GM18870 (cell line): ENCODE measurements at regions not wholly inside any gene's neighbourhood (a gene's known extent, or its start where the extent isn't known, plus 50 kb on each side); places are given as distances from the start of the nearest gene placed in this dataset.

ENCODE experiments used
- ATAC-seq: cut with Tn5 transposase; IDR thresholded peaks from one replicate; pipeline ENCODE4 v1.9.1; 2021; ENCODE audit warnings: moderate library complexity; ENCODE audit not compliant: unreplicated experiment

GRCh38 chr13:50685956-50686355 is 157.5 kb downstream of the DLEU7 start:
- no peak for ATAC-seq

GRCh38 chr13:50686551-50686950 is 156.9 kb downstream of the DLEU7 start:
- no peak for ATAC-seq

DNA sequence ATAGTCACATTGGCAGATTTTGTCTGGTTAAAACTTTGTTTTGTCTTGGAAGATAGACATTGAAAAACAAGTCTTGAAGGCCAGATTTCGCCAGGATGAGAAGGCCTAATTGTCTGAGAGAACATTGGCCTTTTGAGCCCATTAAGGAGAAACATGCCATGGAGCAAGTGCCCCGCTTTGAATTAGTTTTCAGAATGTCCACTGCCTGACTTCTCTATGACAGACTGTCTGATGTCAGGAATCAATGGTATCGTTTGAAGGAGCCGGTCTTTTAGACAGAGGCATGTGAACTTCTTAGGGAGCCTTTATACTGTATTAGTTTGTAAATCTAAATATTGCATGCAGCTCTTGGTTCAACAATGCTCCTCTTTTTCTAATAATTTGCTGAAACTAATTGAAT is 155.9 kb downstream of the DLEU7 start:
- no peak for ATAC-seq

- ATAC-seq = no peak
These were observed 153.5 kb downstream of the DLEU7 start for GRCh38 chr13:50690006-50690405.

- ATAC-seq = no peak
These were observed 152.3 kb downstream of the DLEU7 start for GRCh38 chr13:50691176-50691680.

DNA sequence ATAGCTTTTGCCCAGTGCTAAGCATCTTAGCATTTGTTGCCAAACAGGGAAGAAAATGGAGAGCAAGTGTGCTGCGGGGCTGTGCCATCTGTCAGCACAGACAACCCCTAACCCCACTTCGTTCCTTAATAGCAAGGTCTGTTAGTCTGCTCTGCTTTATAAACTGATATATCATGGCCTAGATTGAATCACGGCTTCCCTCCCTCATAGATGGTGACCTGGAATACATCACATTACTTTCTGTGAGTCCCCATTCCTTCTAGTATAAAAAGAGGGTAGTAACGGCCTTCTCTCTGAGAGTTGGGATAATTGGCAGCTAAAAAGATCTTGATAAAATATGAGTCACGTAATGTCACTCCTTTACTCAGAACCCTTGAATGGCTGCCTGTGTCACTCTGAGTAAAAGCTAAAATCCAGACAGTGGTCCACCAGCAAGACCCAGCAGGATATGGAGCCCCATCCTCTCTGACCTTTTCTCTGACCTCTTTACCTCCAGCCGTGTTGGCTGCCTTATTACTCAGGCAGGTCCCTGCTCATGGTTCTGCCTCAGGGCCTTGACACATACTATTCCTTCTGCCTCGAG is 151.7 kb downstream of the DLEU7 start:
- ATAC-seq = no peak

DNA sequence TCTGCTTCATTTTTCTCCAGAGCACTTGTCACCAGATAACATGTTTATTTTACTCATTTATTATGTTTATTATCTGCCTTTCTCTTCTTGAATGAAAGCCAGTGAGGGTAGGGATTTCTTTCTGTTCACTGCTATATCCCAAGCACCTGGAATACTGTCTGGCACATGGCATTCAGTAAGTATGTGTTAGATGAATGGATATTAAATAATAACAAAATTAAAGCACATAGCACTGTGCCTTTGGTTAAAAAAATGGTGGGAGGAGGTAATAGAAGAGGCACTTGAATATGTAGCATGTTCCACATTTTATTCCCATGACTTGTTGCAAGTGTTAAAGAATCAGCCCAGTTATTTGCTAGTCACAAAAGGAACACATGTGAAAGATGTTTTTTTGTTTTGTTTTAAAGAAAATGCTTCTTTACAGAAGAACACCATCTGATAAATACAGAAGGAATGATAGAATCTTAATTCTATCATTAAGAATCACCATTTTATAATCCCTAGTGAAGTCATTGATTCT is 151.0 kb downstream of the DLEU7 start:
- ATAC-seq = no peak

DNA sequence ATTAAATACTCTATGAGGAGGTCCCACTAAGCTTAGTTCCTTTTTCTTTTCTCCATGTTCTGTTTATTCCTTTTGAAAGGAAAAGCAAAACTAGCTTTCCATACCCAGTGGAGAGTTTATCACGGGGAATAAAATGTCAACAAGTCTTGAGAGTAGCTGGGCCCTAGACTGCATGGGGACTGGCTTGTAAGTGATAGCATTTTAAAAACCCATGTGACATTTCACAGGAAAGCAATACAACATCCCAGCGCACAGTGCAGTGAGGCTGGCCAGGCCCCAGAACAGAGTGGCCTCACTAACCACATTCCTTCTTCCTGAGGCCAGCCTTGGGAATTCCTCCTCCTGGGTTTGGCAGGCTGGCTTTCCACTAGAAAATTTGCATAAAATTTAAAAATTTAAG is 149.8 kb downstream of the DLEU7 start:
- ATAC-seq = no peak

DNA sequence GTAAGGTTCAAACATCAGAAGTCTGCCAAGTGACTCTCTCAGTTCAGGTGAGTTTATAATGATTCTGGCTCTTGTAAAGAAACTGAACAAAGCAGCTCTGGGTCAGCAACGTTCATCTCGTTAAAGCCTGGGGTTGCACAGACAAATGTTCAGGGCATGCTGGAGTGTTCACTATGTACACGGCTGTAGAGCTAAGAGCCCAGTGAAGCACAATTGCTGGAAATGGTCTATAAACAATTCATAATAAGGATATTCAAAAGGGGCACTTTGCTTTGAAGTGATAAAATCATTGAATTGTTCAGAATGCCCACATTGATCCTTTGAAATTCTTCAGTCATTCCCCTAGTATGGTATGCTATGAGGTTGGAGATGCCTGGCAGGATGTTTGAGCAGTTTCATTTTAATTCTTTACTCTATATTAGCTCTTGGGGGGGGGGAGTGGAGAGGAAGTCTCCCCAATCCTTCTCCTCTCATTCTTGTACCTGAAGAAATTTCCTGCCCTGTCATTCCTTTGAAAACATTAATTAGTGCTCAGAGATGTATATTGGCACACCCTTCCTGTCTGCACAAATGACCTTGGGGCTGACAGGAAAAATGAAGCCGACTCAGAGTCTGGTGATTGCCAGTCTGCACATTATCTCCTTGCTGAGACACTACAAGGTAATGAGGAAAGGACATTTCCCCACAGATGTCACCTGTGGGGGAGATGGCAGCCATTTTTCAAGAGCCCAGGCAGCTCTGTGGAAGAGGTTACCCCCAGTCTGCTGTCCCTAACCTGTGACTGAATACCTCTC is 145.5 kb downstream of the DLEU7 start:
- no peak for ATAC-seq

DNA sequence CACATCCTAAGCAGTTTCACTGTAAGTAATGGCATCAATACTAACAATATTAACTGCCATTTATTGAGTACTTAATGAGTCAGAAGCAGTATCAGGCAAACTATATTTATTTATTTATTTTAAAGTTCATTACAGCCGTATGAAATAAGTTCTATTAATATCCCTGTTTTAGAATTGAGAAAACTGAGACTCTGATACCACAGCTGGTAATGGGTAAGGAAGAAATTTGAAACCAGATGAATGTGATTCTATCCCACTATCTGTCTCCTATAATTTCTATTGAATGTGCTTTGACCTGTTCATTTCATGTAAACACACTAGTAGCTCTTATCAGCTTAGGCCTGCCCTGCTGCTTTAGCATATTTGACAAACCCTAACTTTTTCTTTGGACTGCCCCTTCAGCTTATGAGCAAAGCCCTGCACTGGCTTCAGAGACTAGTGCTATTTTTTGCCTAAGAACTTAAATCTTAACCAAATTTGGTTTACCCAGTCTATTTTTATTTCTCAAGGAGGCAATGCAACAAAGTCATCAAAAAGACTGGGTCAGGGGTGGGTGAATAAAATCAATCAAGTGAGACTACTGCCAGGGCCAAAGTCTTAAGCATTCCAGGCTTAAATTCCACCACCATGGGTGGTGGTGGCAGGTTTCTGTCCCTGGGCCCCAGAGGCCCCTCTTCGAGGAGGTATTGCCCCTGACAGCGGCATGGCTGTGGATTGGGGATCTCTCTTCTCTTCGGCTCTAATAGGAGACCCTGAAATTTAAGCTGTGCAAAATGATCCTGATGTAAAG is 143.4 kb downstream of the DLEU7 start:
- ATAC-seq = no peak

DNA sequence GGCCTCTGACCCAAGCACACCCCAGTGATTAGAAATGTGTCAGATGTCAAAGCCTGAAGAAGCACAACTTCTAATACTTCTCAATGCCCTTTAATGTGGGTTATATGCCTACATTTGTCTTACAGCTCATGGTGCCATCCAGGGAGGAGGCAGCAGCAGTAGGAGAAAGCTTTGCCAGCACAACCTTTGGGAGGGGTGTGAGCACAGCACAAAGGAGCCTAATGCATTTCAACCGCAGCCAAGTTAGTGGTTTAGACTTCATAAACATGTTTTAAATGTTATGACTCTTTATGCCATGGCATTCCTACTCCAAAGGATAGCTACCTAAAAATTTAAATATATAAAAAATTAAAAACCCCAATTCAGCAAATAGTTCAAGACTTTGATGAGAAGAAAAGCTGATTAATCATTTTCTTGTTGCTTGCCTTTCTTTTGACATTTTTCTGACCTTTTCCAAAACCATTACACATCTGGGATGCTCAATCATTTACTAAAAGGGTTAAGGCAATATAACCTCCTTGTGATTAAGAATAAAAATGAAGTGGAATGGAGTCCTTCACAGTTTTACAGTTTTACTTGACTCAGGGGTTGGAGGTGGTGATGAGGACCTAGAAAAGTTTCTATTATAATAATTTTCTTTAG is 142.7 kb downstream of the DLEU7 start:
- no peak for ATAC-seq

- ATAC-seq = no peak
These were observed 142.0 kb downstream of the DLEU7 start for GRCh38 chr13:50701469-50701868.

DNA sequence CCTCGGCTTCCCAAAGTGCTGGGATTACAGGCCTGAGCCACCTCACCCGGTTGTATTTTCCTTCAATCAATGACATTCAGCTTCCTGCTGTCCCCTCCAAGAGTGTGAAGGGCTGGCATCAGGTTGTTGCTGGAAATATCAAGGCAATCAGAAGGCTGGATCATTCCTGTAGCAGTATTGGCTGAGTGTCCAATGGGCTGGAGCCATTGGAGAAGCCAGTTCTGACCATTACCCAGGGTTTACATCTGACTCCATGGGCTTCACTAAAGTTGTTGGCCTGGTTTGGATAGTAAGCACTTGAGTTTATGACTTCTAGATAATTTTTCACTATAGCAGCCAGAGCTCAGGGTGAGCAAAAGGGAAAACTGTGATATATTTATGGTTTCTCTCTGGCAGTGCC is 137.0 kb downstream of the DLEU7 start:
- ATAC-seq = no peak

DNA sequence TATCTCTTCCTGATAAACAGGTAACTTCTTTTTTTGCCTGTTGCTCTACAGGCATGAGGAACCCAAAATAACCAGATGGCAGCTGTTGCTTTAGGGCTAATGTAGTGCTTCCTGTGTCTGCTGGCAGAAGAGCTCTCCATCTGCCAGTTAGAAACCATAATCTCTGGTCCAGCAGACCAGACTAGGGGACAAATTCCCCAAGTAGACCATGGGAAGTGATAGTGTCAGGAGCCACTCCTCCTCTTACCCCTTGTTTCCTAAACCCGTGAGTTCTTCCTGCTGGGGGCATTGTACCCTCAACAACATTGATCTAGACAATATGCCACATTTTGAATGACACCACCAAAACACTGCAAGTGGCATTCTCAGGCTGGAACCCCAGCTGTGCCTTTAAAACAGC is 135.9 kb downstream of the DLEU7 start:
- no peak for ATAC-seq

- ATAC-seq = no peak
These were observed 135.0 kb downstream of the DLEU7 start for GRCh38 chr13:50708461-50708860.

DNA sequence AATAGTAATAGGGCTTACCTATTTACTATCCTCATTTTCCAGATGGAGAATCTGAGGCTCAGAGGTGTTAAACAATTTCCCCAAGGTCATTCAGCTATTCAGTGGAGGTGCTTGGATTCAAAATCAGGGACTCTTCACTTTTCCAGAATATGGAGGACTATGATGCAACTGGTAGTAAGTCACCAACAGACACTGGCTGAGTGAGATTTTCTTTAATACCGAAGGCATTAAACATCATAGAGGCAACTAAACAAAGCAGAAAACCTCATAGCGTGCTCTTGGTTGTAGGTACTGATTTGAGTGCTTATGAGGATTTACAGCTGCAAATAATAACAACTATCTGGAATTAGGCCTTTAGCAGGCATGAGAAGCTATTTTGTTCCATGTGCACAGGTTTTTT is 134.4 kb downstream of the DLEU7 start:
- ATAC-seq = no peak

GRCh38 chr13:50711131-50711815 is 132.2 kb downstream of the DLEU7 start:
- no peak for ATAC-seq

GRCh38 chr13:50711996-50712395 is 131.5 kb downstream of the DLEU7 start:
- ATAC-seq = no peak

- no peak for ATAC-seq
These were observed 131.0 kb downstream of the DLEU7 start for GRCh38 chr13:50712456-50712855.

DNA sequence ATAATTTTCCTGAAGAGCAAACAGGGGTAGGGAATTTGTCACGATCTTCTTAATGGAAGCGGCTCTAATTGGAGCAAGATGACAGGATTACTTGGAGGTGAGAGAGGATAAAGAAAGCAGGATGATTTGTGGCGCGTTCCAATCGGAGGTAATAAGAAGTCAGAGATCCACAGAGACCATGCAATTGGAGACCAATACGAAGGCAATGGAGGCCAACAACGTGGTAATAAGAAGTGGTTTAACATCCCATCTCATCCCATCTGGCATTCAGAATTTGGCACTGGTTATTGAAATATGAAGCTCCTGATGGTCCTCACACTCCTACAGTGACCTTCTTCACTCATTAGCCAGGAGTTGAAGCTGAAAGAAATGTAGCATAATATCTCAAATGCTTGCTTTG is 130.6 kb downstream of the DLEU7 start:
- ATAC-seq = no peak
